Gastroesophageal sphincter (tissue), 3 donors: ENCODE measurements at regions not wholly inside any gene's neighbourhood (a gene's known extent, or its start where the extent isn't known, plus 50 kb on each side); places are given as distances from the start of the nearest gene placed in this dataset.

Experiments used
- POLR2A ChIP-seq, 2 donors: fragments of 450-650 bp; IDR thresholded peaks; one replicate each; pipeline ENCODE4 v1.6.1; 2017; ENCODE audit warnings: antibody characterized with exemption in 2 of 2, mild to moderate bottlenecking in 2 of 2, moderate library complexity in 1 of 2
- TF ChIP-seq, protein P1 (sequence below), 4 experiments: fragments of 200-600 bp in 2 of 4; fragments of 450-650 bp in 2 of 4; sonication (generic) in 1 of 4; IDR thresholded peaks; one replicate each; pipeline ENCODE4 v1.5.1; 2017 to 2019; ENCODE audit warnings: antibody characterized with exemption in 4 of 4, mild to moderate bottlenecking in 2 of 4, moderate library complexity in 2 of 4

DNA sequence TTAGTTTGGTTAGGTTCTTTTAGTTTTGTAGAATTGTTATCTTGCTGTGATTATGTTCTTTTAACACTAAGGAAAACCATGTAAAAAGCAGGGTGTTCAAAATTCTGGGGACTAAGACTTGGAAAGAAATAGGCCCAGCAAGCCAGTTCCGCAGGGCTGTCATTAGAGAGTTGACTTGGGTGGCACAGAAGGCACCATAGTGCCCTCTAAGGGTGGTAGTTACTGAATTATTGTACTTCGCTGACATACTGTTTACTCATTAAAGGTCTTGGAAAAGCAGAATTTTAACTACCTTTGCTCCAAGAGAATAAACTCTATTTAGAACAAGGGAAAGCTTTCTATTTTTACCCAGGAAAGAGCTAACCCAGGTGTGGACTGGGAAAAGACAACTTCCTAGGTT, 86.5 kb downstream of the OTUD1 start:
- TF ChIP-seq, protein P1, sequence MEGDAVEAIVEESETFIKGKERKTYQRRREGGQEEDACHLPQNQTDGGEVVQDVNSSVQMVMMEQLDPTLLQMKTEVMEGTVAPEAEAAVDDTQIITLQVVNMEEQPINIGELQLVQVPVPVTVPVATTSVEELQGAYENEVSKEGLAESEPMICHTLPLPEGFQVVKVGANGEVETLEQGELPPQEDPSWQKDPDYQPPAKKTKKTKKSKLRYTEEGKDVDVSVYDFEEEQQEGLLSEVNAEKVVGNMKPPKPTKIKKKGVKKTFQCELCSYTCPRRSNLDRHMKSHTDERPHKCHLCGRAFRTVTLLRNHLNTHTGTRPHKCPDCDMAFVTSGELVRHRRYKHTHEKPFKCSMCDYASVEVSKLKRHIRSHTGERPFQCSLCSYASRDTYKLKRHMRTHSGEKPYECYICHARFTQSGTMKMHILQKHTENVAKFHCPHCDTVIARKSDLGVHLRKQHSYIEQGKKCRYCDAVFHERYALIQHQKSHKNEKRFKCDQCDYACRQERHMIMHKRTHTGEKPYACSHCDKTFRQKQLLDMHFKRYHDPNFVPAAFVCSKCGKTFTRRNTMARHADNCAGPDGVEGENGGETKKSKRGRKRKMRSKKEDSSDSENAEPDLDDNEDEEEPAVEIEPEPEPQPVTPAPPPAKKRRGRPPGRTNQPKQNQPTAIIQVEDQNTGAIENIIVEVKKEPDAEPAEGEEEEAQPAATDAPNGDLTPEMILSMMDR (IDR thresholded peaks at IDR 0.05): peak; percentile 11 to 53 (median 44)
- TF ChIP-seq POLR2A (IDR thresholded peaks at IDR 0.05): no peak
